Peyer's patch (tissue), 4 donors: ENCODE measurements at regions not wholly inside any gene's neighbourhood (a gene's known extent, or its start where the extent isn't known, plus 50 kb on each side); places are given as distances from the start of the nearest gene placed in this dataset.

ENCODE experiments used
- CTCF ChIP-seq, 6 experiments: fragments of 450-650 bp in 4 of 6; fragments of 200-600 bp in 2 of 6; sonication (generic) in 1 of 6; IDR thresholded peaks; one replicate each; pipeline ENCODE4 v1.5.1; 2017 to 2019; ENCODE audit warnings: antibody characterized with exemption in 6 of 6, mild to moderate bottlenecking in 3 of 6, moderate library complexity in 1 of 6
- POLR2A ChIP-seq, 2 donors: fragments of 450-650 bp; IDR thresholded peaks; one replicate each; pipeline ENCODE4 v1.5.1; 2017; ENCODE audit warnings: antibody characterized with exemption in 2 of 2, mild to moderate bottlenecking in 2 of 2, moderate library complexity in 2 of 2

GRCh38 chr15:46696281-46696680 is 1021.0 kb upstream of the SEMA6D start:
- TF ChIP-seq POLR2A (IDR thresholded peaks at IDR 0.05), result no peak
- no peak for TF ChIP-seq CTCF (IDR thresholded peaks at IDR 0.05)
